Osteocyte (in vitro differentiated cells): ENCODE measurements at regions not wholly inside any gene's neighbourhood (a gene's known extent, or its start where the extent isn't known, plus 50 kb on each side); places are given as distances from the start of the nearest gene placed in this dataset.

Experiments
- DNase-seq: peaks from one replicate; pipeline ENCODE4 v3.0.0; 2021; ENCODE audit warnings: mixed read lengths; ENCODE audit not compliant: unreplicated experiment; ENCODE audit errors: extremely low spot score
- H3K27ac Mint-ChIP-seq: one replicate; pipeline ENCODE4 v1.8.0; 2021; ENCODE audit warnings: mild to moderate bottlenecking, mixed read lengths; ENCODE audit not compliant: unreplicated experiment
- H3K27me3 Mint-ChIP-seq: one replicate; pipeline ENCODE4 v1.8.0; 2021; ENCODE audit warnings: mixed read lengths; ENCODE audit not compliant: unreplicated experiment
- H3K36me3 Mint-ChIP-seq: one replicate; pipeline ENCODE4 v1.8.0; 2021; ENCODE audit warnings: mixed read lengths; ENCODE audit not compliant: unreplicated experiment
- H3K4me1 Mint-ChIP-seq: one replicate; pipeline ENCODE4 v1.8.0; 2021; ENCODE audit warnings: mixed read lengths; ENCODE audit not compliant: unreplicated experiment
- H3K4me3 Mint-ChIP-seq: one replicate; pipeline ENCODE4 v1.8.0; 2021; ENCODE audit warnings: mild to moderate bottlenecking, moderate library complexity, mixed read lengths; ENCODE audit not compliant: unreplicated experiment
- H3K9me3 Mint-ChIP-seq: one replicate; pipeline ENCODE4 v1.8.0; 2021; ENCODE audit warnings: mixed read lengths; ENCODE audit not compliant: unreplicated experiment
- TF ChIP-seq, protein P1 (sequence below): fragments of 200-600 bp; sonication (generic); IDR thresholded peaks from 2 replicates; pipeline ENCODE4 v1.5.0; 2021; ENCODE audit warnings: antibody characterized with exemption, mild to moderate bottlenecking, moderate library complexity

DNA sequence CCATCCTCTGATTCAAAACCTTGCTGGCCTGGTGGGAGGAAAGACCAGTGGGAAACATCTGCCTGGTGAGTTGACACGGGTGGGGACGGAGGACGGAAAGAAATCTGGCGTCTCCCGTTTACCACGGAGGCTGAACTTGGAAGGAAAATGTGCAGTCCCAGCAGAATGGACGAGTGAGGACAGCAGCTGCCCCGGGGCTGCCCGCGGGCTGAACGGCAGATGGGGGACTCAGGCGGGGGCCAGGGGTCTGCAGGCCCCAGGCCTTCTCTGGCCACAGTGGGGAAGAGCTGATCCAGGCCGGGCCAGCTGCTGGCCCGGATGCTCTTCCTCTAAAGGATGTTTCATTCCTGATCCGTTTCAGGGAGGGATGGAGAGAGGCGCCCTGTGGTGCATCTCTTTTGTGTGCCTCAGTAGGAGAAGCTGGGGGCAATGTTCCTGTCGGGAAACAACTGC is 147.5 kb upstream of the CHST15 start:
- peaks cover 12% of the 10 kb centered on the region for H3K4me1 Mint-ChIP-seq
- peak overlapping the region; percentile 36 for H3K27ac Mint-ChIP-seq
- no peaks in the 10 kb centered on the region for H3K36me3 Mint-ChIP-seq
- H3K27me3 Mint-ChIP-seq, result peaks cover 19% of the 10 kb centered on the region
- H3K9me3 Mint-ChIP-seq, result peaks cover 4% of the 10 kb centered on the region
- H3K4me3 Mint-ChIP-seq, result no peak overlapping the region
- no peak for DNase-seq
- TF ChIP-seq, protein P1, sequence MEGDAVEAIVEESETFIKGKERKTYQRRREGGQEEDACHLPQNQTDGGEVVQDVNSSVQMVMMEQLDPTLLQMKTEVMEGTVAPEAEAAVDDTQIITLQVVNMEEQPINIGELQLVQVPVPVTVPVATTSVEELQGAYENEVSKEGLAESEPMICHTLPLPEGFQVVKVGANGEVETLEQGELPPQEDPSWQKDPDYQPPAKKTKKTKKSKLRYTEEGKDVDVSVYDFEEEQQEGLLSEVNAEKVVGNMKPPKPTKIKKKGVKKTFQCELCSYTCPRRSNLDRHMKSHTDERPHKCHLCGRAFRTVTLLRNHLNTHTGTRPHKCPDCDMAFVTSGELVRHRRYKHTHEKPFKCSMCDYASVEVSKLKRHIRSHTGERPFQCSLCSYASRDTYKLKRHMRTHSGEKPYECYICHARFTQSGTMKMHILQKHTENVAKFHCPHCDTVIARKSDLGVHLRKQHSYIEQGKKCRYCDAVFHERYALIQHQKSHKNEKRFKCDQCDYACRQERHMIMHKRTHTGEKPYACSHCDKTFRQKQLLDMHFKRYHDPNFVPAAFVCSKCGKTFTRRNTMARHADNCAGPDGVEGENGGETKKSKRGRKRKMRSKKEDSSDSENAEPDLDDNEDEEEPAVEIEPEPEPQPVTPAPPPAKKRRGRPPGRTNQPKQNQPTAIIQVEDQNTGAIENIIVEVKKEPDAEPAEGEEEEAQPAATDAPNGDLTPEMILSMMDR, result no peak

DNA sequence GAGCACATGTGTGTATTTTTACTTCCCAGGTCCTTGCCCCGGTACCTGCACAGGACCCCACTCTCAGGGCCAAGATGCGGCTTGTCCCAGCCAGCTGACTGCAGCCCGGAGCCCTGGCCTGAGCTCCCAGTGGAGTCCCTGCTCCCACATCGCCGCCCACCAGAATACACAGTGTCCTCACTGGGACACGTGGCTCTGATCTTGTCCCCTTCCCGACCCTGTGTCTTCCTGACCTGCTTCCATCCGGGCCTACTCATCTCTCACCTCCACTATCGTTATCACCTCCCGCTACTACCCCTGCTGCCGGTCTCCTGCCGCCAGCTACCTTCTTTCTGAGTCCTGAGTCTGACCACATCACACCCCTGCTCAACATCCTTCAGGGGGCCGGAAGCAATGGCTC is 146.3 kb upstream of the CHST15 start:
- no peak for DNase-seq
- peaks cover 4% of the 10 kb centered on the region for H3K9me3 Mint-ChIP-seq
- no peak overlapping the region for H3K27ac Mint-ChIP-seq
- peaks cover 12% of the 10 kb centered on the region for H3K4me1 Mint-ChIP-seq
- H3K4me3 Mint-ChIP-seq, result no peak overlapping the region
- TF ChIP-seq, protein P1, result no peak
- H3K27me3 Mint-ChIP-seq, result peaks cover 20% of the 10 kb centered on the region
- H3K36me3 Mint-ChIP-seq, result no peaks in the 10 kb centered on the region

DNA sequence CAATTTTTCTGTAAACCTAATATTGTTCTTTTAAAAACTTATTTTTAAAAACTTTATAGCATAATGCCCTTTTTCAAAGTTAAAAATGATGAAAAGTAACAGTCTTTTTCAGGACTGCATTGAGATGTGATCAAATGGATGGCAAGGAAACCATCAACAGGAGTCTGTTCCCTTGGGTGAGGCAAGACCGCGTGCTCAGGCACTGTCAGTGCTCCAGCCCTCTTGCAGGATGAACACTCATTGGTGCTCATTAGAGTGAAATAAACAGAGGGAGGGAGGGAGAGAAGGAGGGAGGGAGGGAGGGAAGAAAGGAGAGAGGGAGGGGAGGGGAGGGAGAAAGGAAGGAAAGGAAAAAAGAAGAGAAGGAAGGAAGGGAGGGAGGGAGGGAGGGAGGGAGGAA is 145.7 kb upstream of the CHST15 start:
- Mint-ChIP-seq H3K27ac (no peak overlapping the region), H3K27me3 (peaks cover 22% of the 10 kb centered on the region), H3K4me1 (peaks cover 12% of the 10 kb centered on the region), H3K9me3 (peaks cover 4% of the 10 kb centered on the region), H3K36me3 (no peaks in the 10 kb centered on the region), H3K4me3 (no peak overlapping the region)
- TF ChIP-seq, protein P1, result no peak
- no peak for DNase-seq

DNA sequence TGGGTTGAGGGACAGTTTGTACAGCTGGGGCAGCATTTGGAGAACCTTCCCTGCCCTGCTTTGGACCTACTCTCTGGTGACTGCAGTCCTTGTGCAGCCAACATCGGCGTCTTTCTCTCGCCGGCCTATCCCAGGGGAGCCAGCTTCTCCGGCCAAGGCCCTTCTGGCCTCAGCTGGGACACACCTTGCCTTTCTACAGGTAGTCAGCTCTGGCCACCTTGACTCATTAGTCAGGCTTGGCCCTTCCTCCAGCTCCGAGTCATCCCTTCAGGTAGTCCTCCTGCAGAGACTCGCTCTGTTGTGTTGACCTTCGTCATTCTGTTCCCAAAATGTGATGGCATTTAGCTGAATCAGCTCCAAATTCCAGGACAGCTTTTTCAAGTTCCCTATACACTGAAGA is 145.0 kb upstream of the CHST15 start:
- Mint-ChIP-seq H3K4me3 (no peak overlapping the region), H3K4me1 (peaks cover 12% of the 10 kb centered on the region), H3K36me3 (no peaks in the 10 kb centered on the region), H3K27me3 (peaks cover 22% of the 10 kb centered on the region), H3K9me3 (peaks cover 4% of the 10 kb centered on the region), H3K27ac (no peak overlapping the region)
- DNase-seq, result no peak
- TF ChIP-seq, protein P1, result no peak

DNA sequence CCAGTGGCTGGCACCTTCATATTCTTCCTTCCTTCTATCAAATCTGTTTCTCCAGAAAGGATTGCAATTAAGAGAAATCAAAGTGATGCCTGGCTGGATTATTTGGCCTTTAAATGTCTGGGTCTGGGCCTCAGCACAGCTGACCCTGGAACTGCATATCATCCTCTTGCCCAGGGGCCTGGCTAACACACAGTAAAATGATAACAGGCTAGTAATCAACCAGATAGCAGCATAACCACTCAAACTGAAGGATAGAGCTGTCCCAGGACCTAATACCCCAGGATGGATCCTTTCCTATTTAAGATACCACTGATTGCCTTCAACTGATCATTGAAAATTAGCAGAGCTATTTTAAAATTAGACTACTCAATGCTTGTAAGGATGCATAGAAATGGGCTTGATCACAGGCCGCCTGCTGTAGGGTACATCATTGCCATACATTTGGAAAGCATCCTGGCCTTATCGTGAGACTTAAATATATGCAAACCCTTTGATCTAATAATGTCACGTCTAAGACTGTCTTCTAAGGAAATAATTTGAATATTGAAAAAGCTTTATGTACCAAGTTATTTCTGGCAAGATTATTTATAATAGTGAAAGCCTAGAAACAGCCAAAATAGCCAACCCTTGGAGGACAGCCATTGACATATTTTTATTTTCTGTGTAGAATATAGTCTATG is 144.0 kb upstream of the CHST15 start:
- H3K27me3 Mint-ChIP-seq, result peaks cover 28% of the 10 kb centered on the region
- H3K9me3 Mint-ChIP-seq, result peaks cover 4% of the 10 kb centered on the region
- no peak for DNase-seq
- peaks cover 12% of the 10 kb centered on the region for H3K4me1 Mint-ChIP-seq
- no peak overlapping the region for H3K27ac Mint-ChIP-seq
- H3K36me3 Mint-ChIP-seq, result no peaks in the 10 kb centered on the region
- H3K4me3 Mint-ChIP-seq, result no peak overlapping the region
- TF ChIP-seq, protein P1, result no peak
